ENCODE measurements at regions not wholly inside any gene's neighbourhood (a gene's known extent, or its start where the extent isn't known, plus 50 kb on each side); places are given as distances from the start of the nearest gene placed in this dataset.

DNA sequence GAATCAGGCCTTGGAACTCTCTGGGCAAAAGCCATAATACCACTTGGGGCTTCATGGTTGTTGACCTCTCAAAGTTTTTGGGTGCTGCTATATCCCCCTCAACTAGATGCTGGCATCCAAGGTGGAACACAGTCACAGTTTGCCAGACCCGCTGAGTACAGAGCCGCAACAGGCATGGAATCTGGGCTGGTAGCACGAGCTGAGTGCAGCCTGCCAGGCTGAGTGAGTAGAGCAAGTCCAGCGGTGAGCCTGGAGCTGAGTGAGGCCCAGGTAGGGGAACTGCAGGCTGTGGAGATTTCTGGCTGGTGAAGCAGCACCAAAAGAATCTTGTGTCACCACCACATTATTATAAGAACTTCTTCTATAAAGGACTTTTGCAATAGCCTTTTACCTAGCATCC is 192.6 kb downstream of the PCDH17 start:
- Histone ChIP-seq H3K4me3 (ENCODE audit: low read depth in 1 of 3, low read length in 3 of 3) (no peak overlapping the region), H3K9ac (ENCODE audit: low read depth in 1 of 2, low read length in 2 of 2) (no peak overlapping the region), H3K4me1 (ENCODE audit: control insufficient read depth in 4 of 4, insufficient read depth in 4 of 4, low read length in 3 of 4) (no peaks in the 10 kb centered on the region), H3K27me3 (ENCODE audit: control insufficient read depth in 4 of 4, insufficient read depth in 4 of 4, low read length in 3 of 4) (no peaks in the 10 kb centered on the region), H3K9me3 (ENCODE audit: control insufficient read depth in 4 of 4, low read length in 3 of 4) (peaks cover 0 to 3% (median 0%) of the 10 kb centered on the region in 4 donors), H3K27ac (ENCODE audit: low read depth in 1 of 2, low read length in 2 of 2) (no peak overlapping the region), H3K36me3 (ENCODE audit: control insufficient read depth in 4 of 4, insufficient read depth in 3 of 4, low read depth in 1 of 4, low read length in 3 of 4) (no peaks in the 10 kb centered on the region)
- no peak for DNase-seq (ENCODE audit: low spot score)
- WGBS = 86% methylated on average over 4 of the region's 4 CpGs
- no peak for TF ChIP-seq NR2F2 (IDR thresholded peaks at IDR 0.05)
- TF ChIP-seq, protein P1, sequence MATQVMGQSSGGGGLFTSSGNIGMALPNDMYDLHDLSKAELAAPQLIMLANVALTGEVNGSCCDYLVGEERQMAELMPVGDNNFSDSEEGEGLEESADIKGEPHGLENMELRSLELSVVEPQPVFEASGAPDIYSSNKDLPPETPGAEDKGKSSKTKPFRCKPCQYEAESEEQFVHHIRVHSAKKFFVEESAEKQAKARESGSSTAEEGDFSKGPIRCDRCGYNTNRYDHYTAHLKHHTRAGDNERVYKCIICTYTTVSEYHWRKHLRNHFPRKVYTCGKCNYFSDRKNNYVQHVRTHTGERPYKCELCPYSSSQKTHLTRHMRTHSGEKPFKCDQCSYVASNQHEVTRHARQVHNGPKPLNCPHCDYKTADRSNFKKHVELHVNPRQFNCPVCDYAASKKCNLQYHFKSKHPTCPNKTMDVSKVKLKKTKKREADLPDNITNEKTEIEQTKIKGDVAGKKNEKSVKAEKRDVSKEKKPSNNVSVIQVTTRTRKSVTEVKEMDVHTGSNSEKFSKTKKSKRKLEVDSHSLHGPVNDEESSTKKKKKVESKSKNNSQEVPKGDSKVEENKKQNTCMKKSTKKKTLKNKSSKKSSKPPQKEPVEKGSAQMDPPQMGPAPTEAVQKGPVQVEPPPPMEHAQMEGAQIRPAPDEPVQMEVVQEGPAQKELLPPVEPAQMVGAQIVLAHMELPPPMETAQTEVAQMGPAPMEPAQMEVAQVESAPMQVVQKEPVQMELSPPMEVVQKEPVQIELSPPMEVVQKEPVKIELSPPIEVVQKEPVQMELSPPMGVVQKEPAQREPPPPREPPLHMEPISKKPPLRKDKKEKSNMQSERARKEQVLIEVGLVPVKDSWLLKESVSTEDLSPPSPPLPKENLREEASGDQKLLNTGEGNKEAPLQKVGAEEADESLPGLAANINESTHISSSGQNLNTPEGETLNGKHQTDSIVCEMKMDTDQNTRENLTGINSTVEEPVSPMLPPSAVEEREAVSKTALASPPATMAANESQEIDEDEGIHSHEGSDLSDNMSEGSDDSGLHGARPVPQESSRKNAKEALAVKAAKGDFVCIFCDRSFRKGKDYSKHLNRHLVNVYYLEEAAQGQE (IDR thresholded peaks at IDR 0.05) = no peak
- TF ChIP-seq RXRA (IDR thresholded peaks at IDR 0.05) = no peak
- TF ChIP-seq, protein P2, sequence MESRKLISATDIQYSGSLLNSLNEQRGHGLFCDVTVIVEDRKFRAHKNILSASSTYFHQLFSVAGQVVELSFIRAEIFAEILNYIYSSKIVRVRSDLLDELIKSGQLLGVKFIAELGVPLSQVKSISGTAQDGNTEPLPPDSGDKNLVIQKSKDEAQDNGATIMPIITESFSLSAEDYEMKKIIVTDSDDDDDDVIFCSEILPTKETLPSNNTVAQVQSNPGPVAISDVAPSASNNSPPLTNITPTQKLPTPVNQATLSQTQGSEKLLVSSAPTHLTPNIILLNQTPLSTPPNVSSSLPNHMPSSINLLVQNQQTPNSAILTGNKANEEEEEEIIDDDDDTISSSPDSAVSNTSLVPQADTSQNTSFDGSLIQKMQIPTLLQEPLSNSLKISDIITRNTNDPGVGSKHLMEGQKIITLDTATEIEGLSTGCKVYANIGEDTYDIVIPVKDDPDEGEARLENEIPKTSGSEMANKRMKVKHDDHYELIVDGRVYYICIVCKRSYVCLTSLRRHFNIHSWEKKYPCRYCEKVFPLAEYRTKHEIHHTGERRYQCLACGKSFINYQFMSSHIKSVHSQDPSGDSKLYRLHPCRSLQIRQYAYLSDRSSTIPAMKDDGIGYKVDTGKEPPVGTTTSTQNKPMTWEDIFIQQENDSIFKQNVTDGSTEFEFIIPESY (IDR thresholded peaks at IDR 0.05) = no peak
- TF ChIP-seq, protein P3, sequence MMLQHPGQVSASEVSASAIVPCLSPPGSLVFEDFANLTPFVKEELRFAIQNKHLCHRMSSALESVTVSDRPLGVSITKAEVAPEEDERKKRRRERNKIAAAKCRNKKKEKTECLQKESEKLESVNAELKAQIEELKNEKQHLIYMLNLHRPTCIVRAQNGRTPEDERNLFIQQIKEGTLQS (IDR thresholded peaks at IDR 0.05) = no peak
- TF ChIP-seq YY1 (IDR thresholded peaks at IDR 0.05) = no peak
- TF ChIP-seq RAD21 (IDR thresholded peaks at IDR 0.05) = no peak
- TF ChIP-seq HNF4A (conservative IDR thresholded peaks at IDR 0.05) = no peak
- TF ChIP-seq FOXA2 (IDR thresholded peaks at IDR 0.05) = no peak
- TF ChIP-seq FOXA1 (IDR thresholded peaks at IDR 0.05) = no peak
- TF ChIP-seq, protein P4, sequence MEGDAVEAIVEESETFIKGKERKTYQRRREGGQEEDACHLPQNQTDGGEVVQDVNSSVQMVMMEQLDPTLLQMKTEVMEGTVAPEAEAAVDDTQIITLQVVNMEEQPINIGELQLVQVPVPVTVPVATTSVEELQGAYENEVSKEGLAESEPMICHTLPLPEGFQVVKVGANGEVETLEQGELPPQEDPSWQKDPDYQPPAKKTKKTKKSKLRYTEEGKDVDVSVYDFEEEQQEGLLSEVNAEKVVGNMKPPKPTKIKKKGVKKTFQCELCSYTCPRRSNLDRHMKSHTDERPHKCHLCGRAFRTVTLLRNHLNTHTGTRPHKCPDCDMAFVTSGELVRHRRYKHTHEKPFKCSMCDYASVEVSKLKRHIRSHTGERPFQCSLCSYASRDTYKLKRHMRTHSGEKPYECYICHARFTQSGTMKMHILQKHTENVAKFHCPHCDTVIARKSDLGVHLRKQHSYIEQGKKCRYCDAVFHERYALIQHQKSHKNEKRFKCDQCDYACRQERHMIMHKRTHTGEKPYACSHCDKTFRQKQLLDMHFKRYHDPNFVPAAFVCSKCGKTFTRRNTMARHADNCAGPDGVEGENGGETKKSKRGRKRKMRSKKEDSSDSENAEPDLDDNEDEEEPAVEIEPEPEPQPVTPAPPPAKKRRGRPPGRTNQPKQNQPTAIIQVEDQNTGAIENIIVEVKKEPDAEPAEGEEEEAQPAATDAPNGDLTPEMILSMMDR (IDR thresholded peaks at IDR 0.05; ENCODE audit: low read depth, low read length, missing input control) = no peak
- TF ChIP-seq HNF4G (IDR thresholded peaks at IDR 0.05) = no peak
- TF ChIP-seq JUND (IDR thresholded peaks at IDR 0.05) = no peak
- TF ChIP-seq, protein P5, sequence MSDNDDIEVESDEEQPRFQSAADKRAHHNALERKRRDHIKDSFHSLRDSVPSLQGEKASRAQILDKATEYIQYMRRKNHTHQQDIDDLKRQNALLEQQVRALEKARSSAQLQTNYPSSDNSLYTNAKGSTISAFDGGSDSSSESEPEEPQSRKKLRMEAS (IDR thresholded peaks at IDR 0.05) = no peak
- no peak for TF ChIP-seq GABPA (IDR thresholded peaks at IDR 0.05 in 1 of 2, conservative IDR thresholded peaks at IDR 0.05 in 1 of 2)
- no peak for TF ChIP-seq SP1 (IDR thresholded peaks at IDR 0.05)
- TF ChIP-seq EGR1 (IDR thresholded peaks at IDR 0.05; ENCODE audit: low read depth in 2 of 2) = no peak
- TF ChIP-seq TAF1 (conservative IDR thresholded peaks at IDR 0.05) = no peak
